HG03342 (cell line): ENCODE measurements at regions not wholly inside any gene's neighbourhood (a gene's known extent, or its start where the extent isn't known, plus 50 kb on each side); places are given as distances from the start of the nearest gene placed in this dataset.
"Not testable (repeated sequence)": the region's sequence is repeated elsewhere in the genome, so short reads cannot be mapped to it uniquely, and the experiment has no call there.

ENCODE experiments used
- ATAC-seq: cut with Tn5 transposase; IDR thresholded peaks from one replicate; pipeline ENCODE4 v1.9.1; 2021; ENCODE audit warnings: mild to moderate bottlenecking, moderate library complexity; ENCODE audit not compliant: unreplicated experiment

GRCh38 chr9:75531588-75531987, 358.9 kb upstream of the PCSK5 start:
- no peak for ATAC-seq

- ATAC-seq = no peak
These were observed 358.0 kb upstream of the PCSK5 start for GRCh38 chr9:75532233-75533050.

GRCh38 chr9:75539523-75539922, 350.9 kb upstream of the PCSK5 start:
- no peak for ATAC-seq

- ATAC-seq = no peak
These were observed 350.3 kb upstream of the PCSK5 start for GRCh38 chr9:75540185-75540584.

DNA sequence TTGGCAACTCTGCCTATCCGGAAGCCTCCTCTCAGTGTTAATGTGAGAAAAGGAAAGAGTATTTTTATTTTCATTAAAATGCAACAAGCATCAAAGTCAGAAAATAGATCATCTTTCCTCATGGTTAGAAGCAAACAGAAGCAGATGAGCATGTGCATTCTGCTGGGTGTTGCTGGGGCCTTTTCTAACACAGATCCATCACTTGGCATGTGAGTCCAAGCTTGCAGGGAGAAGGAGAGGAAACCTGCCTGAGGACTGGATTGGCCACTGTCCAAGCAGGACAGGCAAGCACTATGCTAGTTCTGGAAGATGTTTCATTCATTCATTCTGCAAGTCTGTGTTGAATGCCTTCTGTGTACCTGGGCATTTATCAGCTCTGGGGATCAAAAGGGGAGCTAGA, 348.7 kb upstream of the PCSK5 start:
- ATAC-seq = no peak

- ATAC-seq = no peak
These were observed 345.7 kb upstream of the PCSK5 start for GRCh38 chr9:75544815-75545214.

DNA sequence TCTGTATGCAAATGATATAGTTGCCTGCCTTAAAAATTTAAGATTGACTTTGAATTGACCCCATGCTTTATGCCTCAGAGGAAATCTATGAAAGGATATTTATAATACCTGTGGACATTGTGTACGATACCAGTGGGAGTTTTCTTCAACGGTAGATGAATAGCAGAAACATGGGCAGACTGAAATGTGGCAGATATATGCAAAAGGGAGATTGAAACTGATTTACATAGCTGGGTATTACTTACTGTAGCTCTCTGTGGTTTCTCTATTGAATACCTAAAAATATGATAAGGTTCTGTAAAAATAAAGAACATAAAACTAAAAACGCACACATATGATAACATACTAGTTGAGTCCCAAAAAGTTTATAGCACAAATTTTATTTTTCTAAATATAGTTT, 345.2 kb upstream of the PCSK5 start:
- ATAC-seq = no peak

DNA sequence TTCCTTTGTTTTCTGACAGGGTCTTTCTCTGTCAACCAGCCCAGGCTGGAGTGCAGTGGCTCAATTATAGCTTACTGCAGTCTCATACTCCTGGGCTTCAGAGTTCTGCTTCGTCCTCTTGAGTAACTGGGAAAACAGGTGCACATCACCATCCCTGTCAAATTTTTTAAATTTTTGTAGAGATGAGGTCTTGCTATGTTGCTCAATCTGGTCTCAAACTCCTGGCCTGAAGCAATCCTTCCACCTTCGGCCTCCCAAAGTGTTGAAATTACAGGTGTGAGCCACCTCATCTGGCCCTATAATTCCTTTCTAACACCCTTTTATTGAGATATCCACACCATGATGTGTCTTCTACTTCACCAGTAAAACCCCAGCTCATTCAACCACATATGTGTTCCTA, 341.6 kb upstream of the PCSK5 start:
- no peak for ATAC-seq

DNA sequence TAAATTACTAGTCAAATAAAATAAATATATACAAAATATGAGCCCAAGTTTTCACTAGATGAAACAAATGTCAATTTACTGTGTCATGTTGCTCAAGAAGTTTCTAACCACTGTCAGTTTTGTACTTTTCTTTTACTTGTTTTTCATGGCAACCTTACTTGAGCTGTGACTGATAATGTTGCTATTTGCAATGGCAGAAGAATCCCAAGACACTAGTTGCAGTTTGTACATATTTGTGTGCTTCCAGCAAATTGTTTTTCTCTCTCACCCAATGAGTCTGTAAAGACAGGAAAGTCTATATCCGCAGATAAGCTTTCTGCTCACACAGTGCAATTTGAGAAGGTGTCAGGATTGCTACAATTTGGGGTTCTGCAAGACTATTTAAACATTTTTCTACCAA, 338.6 kb upstream of the PCSK5 start:
- no peak for ATAC-seq

- ATAC-seq = no peak
These were observed 337.5 kb upstream of the PCSK5 start for GRCh38 chr9:75552941-75553340.

GRCh38 chr9:75566813-75567212, 323.7 kb upstream of the PCSK5 start:
- ATAC-seq = not testable (repeated sequence)

DNA sequence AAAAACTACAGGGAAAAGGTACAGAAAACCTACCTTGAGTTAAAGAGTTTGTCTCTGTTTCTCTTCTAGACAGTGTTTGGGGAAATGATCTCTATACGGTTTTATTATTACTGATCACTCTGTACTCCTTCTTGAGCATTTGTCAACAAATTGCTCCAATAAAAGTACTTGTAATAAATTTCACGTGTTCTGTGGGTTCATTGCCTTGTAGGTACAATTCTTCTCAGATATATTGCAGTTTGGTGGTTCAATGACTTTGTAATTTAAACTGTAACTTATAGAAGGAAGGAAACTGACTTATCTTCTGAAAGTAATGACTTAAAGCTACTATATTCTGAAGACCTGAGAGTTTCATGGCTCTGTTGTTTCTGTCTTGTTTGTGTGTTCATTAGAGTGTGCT, 319.9 kb upstream of the PCSK5 start:
- no peak for ATAC-seq

DNA sequence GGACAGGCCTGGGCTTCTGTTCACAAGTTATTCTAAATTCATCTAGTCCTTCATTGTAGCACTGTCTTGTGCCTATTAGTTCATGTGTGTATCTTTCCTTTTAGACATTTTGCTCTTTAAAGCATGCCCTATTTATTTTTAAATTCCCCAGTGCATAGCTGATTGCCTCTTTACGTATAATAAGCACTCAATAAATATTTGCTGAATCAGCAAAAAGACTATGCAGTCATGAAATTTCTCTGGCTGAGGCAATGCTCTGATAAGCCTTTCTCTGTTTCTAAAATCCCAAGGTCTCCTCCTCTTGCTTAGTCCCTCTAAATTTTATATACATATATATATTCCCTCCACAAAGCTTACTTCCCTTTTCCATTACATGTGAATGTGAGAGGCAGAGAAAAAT, 315.9 kb upstream of the PCSK5 start:
- no peak for ATAC-seq

GRCh38 chr9:75582870-75583269, 307.6 kb upstream of the PCSK5 start:
- no peak for ATAC-seq

DNA sequence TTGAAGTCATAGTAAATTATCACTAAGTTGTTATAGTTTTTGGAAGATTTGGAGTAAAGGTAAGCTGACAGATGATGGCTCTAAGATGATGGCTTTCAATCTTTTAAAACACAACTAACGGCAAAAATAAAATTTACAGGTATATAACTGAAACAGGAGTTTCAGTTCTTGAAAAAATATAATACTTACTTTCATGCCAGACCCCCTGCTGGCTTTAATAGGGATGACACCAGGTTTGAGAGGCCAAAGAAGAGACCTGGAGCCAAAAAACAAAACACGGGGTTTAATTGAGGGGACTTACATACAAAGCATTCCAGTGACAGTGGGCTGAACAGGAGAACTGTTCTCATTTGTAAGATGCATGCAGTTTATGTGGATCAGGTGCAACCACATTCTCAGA, 301.7 kb upstream of the PCSK5 start:
- ATAC-seq = peak; percentile 73

DNA sequence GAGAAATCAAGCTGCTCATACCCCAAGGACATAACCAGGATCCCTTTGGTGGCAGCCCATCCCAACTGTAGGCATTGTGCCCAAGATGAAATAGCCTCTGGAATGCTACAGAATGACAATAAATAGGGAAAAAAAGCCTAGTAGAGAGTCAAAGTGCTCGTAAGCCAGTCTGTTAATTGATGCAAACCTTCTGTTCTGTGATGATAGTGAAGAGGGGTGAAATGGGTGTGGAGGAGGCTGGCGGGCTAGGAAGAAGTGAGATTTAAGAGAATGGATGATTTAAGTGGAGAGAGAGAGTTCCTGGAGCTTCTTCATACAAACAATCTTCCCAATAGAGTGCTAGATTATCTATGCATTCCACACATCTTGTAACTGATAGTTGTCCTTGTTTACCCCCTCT, 301.0 kb upstream of the PCSK5 start:
- ATAC-seq = no peak

GRCh38 chr9:75591972-75592371, 298.5 kb upstream of the PCSK5 start:
- ATAC-seq = no peak

- no peak for ATAC-seq
These were observed 297.9 kb upstream of the PCSK5 start for GRCh38 chr9:75592586-75592985.

- ATAC-seq = no peak
These were observed 296.6 kb upstream of the PCSK5 start for GRCh38 chr9:75593920-75594319.

DNA sequence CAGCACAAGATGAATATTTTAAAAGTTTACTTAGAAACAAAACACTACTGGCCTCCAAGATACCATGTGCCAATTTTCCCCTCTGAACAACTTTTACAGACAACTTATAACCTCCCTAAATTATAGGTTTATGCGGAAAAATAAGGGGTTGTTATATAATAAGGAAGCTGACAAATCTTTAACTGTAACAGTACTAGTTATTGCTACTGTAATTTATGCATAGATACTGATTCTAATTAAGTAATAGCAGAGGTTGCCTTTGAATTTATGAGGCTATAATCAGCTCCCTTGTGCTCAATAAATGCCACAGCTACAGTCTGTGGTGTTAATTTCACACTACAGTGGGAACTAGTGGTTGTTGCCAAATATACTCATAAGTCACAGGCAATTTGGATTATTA, 291.3 kb upstream of the PCSK5 start:
- ATAC-seq = no peak

DNA sequence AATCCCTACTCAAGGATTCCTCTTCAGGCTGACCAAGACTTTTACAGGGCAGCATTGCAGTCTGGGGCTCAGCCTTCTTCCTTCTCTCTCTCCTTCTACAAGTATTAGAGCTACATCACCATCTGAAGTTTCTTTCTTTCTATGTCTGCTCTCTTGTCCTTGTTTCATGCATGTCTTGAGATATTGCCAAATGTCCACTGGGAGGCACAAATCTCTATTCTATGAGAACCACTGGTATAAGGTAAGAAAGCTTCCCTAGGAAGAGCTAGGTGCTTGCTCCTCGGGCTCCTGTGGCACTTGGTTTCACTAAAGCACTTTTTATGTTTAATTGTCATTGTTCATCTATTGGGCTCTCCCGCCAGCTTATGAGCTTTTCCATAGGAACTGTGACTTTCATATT, 289.2 kb upstream of the PCSK5 start:
- ATAC-seq = no peak

DNA sequence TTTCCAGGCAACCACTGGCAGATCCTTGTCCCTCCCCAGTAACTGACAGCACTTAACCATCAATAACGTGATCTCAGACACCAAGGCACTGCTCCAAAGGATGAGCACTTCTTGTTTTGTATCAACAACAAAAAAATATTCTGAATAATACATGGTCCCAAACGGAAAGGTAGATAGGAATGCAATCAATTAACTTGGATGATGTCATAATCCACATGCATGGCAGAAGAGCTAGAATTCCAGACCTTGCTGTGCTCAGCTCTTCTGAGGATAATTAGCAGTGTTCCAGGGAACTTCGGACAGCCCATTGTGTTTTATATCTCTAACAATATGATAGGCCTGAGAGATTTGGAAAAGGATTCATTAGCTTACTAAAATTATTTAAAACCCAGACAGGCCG, 288.4 kb upstream of the PCSK5 start:
- no peak for ATAC-seq

GRCh38 chr9:75604661-75605060, 285.8 kb upstream of the PCSK5 start:
- ATAC-seq = no peak
